ENCODE measurements at regions not wholly inside any gene's neighbourhood (a gene's known extent, or its start where the extent isn't known, plus 50 kb on each side); places are given as distances from the start of the nearest gene placed in this dataset.

GRCh38 chr16:86914876-86915717 lies 336.7 kb downstream of the FOXL1 start:
- TF ChIP-seq TAF1 (IDR thresholded peaks at IDR 0.05; ENCODE audit: borderline replicate concordance, low read depth, low read length) (no peak), POLR2A (IDR thresholded peaks at IDR 0.05; ENCODE audit: low read depth, low read length) (no peak)

Measured in GM12892 (cell line).